ENCODE measurements at regions not wholly inside any gene's neighbourhood (a gene's known extent, or its start where the extent isn't known, plus 50 kb on each side); places are given as distances from the start of the nearest gene placed in this dataset.

GRCh38 chr7:343227-343822 is 53.4 kb downstream of the FOXL3 start:
- TF ChIP-seq CTCF (conservative IDR thresholded peaks at IDR 0.05): no peak
- Mint-ChIP-seq H3K9me3 (no peaks in the 10 kb centered on the region), H3K4me1 (peaks cover 4% of the 10 kb centered on the region), H3K4me3 (no peak overlapping the region), H3K27ac (no peak overlapping the region), H3K27me3 (ENCODE audit: insufficient read depth) (peaks cover 3% of the 10 kb centered on the region), H3K36me3 (ENCODE audit: low read depth) (no peaks in the 10 kb centered on the region)
- Histone ChIP-seq H3K9ac (ENCODE audit: extremely low read depth, low read length, poor library complexity, severe bottlenecking) (no peak overlapping the region), H3K4me3 (ENCODE audit: low read length) (no peak overlapping the region), H3K9me3 (ENCODE audit: control insufficient read depth, low read length) (no peaks in the 10 kb centered on the region), H3K4me1 (ENCODE audit: control insufficient read depth, insufficient read depth, low read length) (peaks cover 4% of the 10 kb centered on the region), H3K27me3 (ENCODE audit: control insufficient read depth, insufficient read depth, low read length, poor library complexity, severe bottlenecking) (no peaks in the 10 kb centered on the region), H3K27ac (ENCODE audit: low read depth, low read length) (peak overlapping the region; percentile 47), H3K36me3 (ENCODE audit: control insufficient read depth, insufficient read depth, low read length) (no peaks in the 10 kb centered on the region)
- 88 to 96% methylated on average over 23 to 33 of the region's 33 CpGs for WGBS, 2 experiments (ENCODE audit: insufficient coverage in 1 of 2, insufficient read length in 1 of 2)
- DNase-seq: no peak

DNA sequence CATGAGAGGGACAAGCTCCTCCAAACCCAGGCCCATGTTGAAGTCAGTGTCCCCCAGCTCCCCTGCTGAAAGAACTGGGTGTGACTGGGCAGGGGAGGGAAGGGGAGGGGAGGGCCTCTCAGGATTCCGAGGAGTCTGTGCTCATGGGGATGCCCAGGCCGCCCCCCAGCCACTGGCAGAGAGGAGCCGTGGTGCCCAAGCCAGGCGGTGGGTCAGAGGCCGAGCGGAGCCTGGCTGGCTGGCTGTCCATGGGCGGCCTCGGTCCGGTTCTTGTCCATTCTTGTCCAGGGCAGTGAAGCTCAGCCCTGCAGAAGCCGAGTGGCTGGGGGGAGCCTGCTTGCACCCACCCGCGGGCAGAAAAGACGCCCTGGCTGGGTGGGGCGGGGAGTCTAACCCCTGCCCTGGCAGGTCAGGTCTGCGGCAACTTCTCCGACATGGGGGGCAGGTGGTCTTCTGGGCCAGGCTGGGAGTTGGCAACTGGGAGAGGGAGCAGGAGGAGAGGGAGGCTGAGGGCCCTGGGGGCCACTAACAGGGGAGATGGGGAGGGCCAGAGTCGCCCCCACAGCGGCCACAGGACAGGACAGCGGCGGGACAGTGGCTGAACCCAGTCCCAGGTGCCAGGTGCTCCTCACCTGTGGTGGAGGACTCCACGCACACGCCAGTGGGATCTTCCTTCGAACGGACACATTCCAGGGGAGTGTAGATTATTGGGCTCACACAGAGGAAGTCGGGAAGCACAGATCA is 54.1 kb downstream of the FOXL3 start:
- H3K4me3 ChIP-seq (ENCODE audit: low read length): no peak overlapping the region
- no peak for TF ChIP-seq CTCF (conservative IDR thresholded peaks at IDR 0.05)
- no peak overlapping the region for H3K4me3 Mint-ChIP-seq
- H3K9me3 Mint-ChIP-seq: no peaks in the 10 kb centered on the region
- H3K4me1 Mint-ChIP-seq: peaks cover 4% of the 10 kb centered on the region
- peak overlapping the region; percentile 47 for H3K27ac ChIP-seq (ENCODE audit: low read depth, low read length)
- no peak overlapping the region for H3K27ac Mint-ChIP-seq
- WGBS, 2 experiments (ENCODE audit: insufficient coverage in 1 of 2, insufficient read length in 1 of 2): 92 to 95% methylated on average over 14 to 25 of the region's 25 CpGs
- H3K9me3 ChIP-seq (ENCODE audit: control insufficient read depth, low read length): no peaks in the 10 kb centered on the region
- no peak for DNase-seq
- H3K27me3 Mint-ChIP-seq (ENCODE audit: insufficient read depth): peaks cover 3% of the 10 kb centered on the region
- peaks cover 4% of the 10 kb centered on the region for H3K4me1 ChIP-seq (ENCODE audit: control insufficient read depth, insufficient read depth, low read length)
- H3K9ac ChIP-seq (ENCODE audit: extremely low read depth, low read length, poor library complexity, severe bottlenecking): no peak overlapping the region
- no peaks in the 10 kb centered on the region for H3K36me3 ChIP-seq (ENCODE audit: control insufficient read depth, insufficient read depth, low read length)
- no peaks in the 10 kb centered on the region for H3K27me3 ChIP-seq (ENCODE audit: control insufficient read depth, insufficient read depth, low read length, poor library complexity, severe bottlenecking)
- H3K36me3 Mint-ChIP-seq (ENCODE audit: low read depth): no peaks in the 10 kb centered on the region

DNA sequence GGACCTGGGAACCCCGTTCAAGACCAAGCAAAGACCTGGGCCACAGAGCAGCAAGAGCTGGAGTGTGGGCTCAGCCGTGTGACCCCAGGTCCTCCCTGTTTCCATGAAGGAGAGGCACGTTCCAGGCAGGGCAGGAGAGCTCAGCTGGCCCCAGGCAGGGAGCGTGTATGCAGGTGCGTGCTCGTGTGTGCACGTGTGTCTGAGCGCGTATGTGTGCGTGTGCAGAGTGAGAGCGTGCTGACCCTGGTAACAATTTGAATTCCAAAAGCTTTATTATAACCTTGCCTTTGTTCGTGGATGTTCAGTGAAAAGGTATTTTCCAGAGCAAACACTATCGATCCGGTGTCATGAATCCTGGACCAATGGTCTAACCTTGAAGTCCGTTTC is 54.6 kb downstream of the FOXL3 start:
- Histone ChIP-seq H3K27ac (ENCODE audit: low read depth, low read length) (no peak overlapping the region), H3K4me1 (ENCODE audit: control insufficient read depth, insufficient read depth, low read length) (peaks cover 4% of the 10 kb centered on the region), H3K9ac (ENCODE audit: extremely low read depth, low read length, poor library complexity, severe bottlenecking) (no peak overlapping the region), H3K36me3 (ENCODE audit: control insufficient read depth, insufficient read depth, low read length) (no peaks in the 10 kb centered on the region), H3K9me3 (ENCODE audit: control insufficient read depth, low read length) (no peaks in the 10 kb centered on the region), H3K27me3 (ENCODE audit: control insufficient read depth, insufficient read depth, low read length, poor library complexity, severe bottlenecking) (no peaks in the 10 kb centered on the region), H3K4me3 (ENCODE audit: low read length) (no peak overlapping the region)
- H3K4me3 Mint-ChIP-seq: no peak overlapping the region
- WGBS, 2 experiments (ENCODE audit: insufficient coverage in 1 of 2, insufficient read length in 1 of 2): 94 to 97% methylated on average over 15 of the region's 15 CpGs
- H3K4me1 Mint-ChIP-seq: peaks cover 4% of the 10 kb centered on the region
- no peak overlapping the region for H3K27ac Mint-ChIP-seq
- no peaks in the 10 kb centered on the region for H3K36me3 Mint-ChIP-seq (ENCODE audit: low read depth)
- peaks cover 3% of the 10 kb centered on the region for H3K27me3 Mint-ChIP-seq (ENCODE audit: insufficient read depth)
- no peak for DNase-seq
- no peaks in the 10 kb centered on the region for H3K9me3 Mint-ChIP-seq
- TF ChIP-seq CTCF (conservative IDR thresholded peaks at IDR 0.05): no peak

All from endodermal cell (in vitro differentiated cells).